ENCODE measurements at regions not wholly inside any gene's neighbourhood (a gene's known extent, or its start where the extent isn't known, plus 50 kb on each side); places are given as distances from the start of the nearest gene placed in this dataset.

GRCh38 chr14:83842547-83842946, 1687.4 kb upstream of the FLRT2 start:
- H3K4me3 Mint-ChIP-seq, result no peak overlapping the region
- H3K4me1 Mint-ChIP-seq (ENCODE audit: low read depth), result no peaks in the 10 kb centered on the region
- H3K27ac Mint-ChIP-seq, result no peak overlapping the region
- peaks cover 13% of the 10 kb centered on the region for H3K9me3 Mint-ChIP-seq
- H3K27me3 Mint-ChIP-seq (ENCODE audit: low read depth), result no peaks in the 10 kb centered on the region
- no peaks in the 10 kb centered on the region for H3K36me3 Mint-ChIP-seq (ENCODE audit: low read depth)

- Mint-ChIP-seq H3K36me3 (ENCODE audit: low read depth) (no peaks in the 10 kb centered on the region), H3K9me3 (peaks cover 9% of the 10 kb centered on the region), H3K27ac (no peak overlapping the region), H3K4me3 (no peak overlapping the region), H3K4me1 (ENCODE audit: low read depth) (no peaks in the 10 kb centered on the region), H3K27me3 (ENCODE audit: low read depth) (no peaks in the 10 kb centered on the region)
Observed at GRCh38 chr14:83847102-83847501, 1682.8 kb upstream of the FLRT2 start.

GRCh38 chr14:83850092-83850491, 1679.9 kb upstream of the FLRT2 start:
- H3K36me3 Mint-ChIP-seq (ENCODE audit: low read depth), result no peaks in the 10 kb centered on the region
- H3K9me3 Mint-ChIP-seq, result peaks cover 17% of the 10 kb centered on the region
- H3K4me1 Mint-ChIP-seq (ENCODE audit: low read depth), result no peaks in the 10 kb centered on the region
- no peaks in the 10 kb centered on the region for H3K27me3 Mint-ChIP-seq (ENCODE audit: low read depth)
- no peak overlapping the region for H3K4me3 Mint-ChIP-seq
- H3K27ac Mint-ChIP-seq, result no peak overlapping the region

GRCh38 chr14:83856334-83856733, 1673.6 kb upstream of the FLRT2 start:
- no peaks in the 10 kb centered on the region for H3K27me3 Mint-ChIP-seq (ENCODE audit: low read depth)
- no peak overlapping the region for H3K4me3 Mint-ChIP-seq
- no peaks in the 10 kb centered on the region for H3K36me3 Mint-ChIP-seq (ENCODE audit: low read depth)
- H3K9me3 Mint-ChIP-seq, result peaks cover 50% of the 10 kb centered on the region
- H3K27ac Mint-ChIP-seq, result no peak overlapping the region
- H3K4me1 Mint-ChIP-seq (ENCODE audit: low read depth), result no peaks in the 10 kb centered on the region

- Mint-ChIP-seq H3K27ac (no peak overlapping the region), H3K9me3 (peaks cover 43% of the 10 kb centered on the region), H3K4me1 (ENCODE audit: low read depth) (no peaks in the 10 kb centered on the region), H3K36me3 (ENCODE audit: low read depth) (no peaks in the 10 kb centered on the region), H3K27me3 (ENCODE audit: low read depth) (no peaks in the 10 kb centered on the region), H3K4me3 (no peak overlapping the region)
Observed at GRCh38 chr14:83860631-83861155, 1669.3 kb upstream of the FLRT2 start.

GRCh38 chr14:83863042-83863774, 1666.7 kb upstream of the FLRT2 start:
- H3K4me1 Mint-ChIP-seq (ENCODE audit: low read depth), result no peaks in the 10 kb centered on the region
- no peaks in the 10 kb centered on the region for H3K36me3 Mint-ChIP-seq (ENCODE audit: low read depth)
- H3K27ac Mint-ChIP-seq, result no peak overlapping the region
- no peaks in the 10 kb centered on the region for H3K27me3 Mint-ChIP-seq (ENCODE audit: low read depth)
- H3K4me3 Mint-ChIP-seq, result no peak overlapping the region
- peaks cover 32% of the 10 kb centered on the region for H3K9me3 Mint-ChIP-seq

GRCh38 chr14:83864106-83864505, 1665.8 kb upstream of the FLRT2 start:
- Mint-ChIP-seq H3K9me3 (peaks cover 24% of the 10 kb centered on the region), H3K27ac (no peak overlapping the region), H3K4me1 (ENCODE audit: low read depth) (no peaks in the 10 kb centered on the region), H3K36me3 (ENCODE audit: low read depth) (no peaks in the 10 kb centered on the region), H3K27me3 (ENCODE audit: low read depth) (no peaks in the 10 kb centered on the region), H3K4me3 (no peak overlapping the region)

GRCh38 chr14:83867566-83868225, 1662.2 kb upstream of the FLRT2 start:
- Mint-ChIP-seq H3K4me3 (no peak overlapping the region), H3K36me3 (ENCODE audit: low read depth) (no peaks in the 10 kb centered on the region), H3K9me3 (peaks cover 8% of the 10 kb centered on the region), H3K27ac (no peak overlapping the region), H3K4me1 (ENCODE audit: low read depth) (no peaks in the 10 kb centered on the region), H3K27me3 (ENCODE audit: low read depth) (no peaks in the 10 kb centered on the region)

GRCh38 chr14:83870546-83871270, 1659.2 kb upstream of the FLRT2 start:
- H3K36me3 Mint-ChIP-seq (ENCODE audit: low read depth), result no peaks in the 10 kb centered on the region
- no peaks in the 10 kb centered on the region for H3K9me3 Mint-ChIP-seq
- H3K27me3 Mint-ChIP-seq (ENCODE audit: low read depth), result no peaks in the 10 kb centered on the region
- no peaks in the 10 kb centered on the region for H3K4me1 Mint-ChIP-seq (ENCODE audit: low read depth)
- no peak overlapping the region for H3K27ac Mint-ChIP-seq
- no peak overlapping the region for H3K4me3 Mint-ChIP-seq

- H3K4me1 Mint-ChIP-seq (ENCODE audit: low read depth), result no peaks in the 10 kb centered on the region
- no peak overlapping the region for H3K27ac Mint-ChIP-seq
Observed at GRCh38 chr14:83873669-83874068, 1656.3 kb upstream of the FLRT2 start.

GRCh38 chr14:83874662-83875061, 1655.3 kb upstream of the FLRT2 start:
- peaks cover 4% of the 10 kb centered on the region for H3K9me3 Mint-ChIP-seq
- no peak overlapping the region for H3K27ac Mint-ChIP-seq
- no peak overlapping the region for H3K4me3 Mint-ChIP-seq
- H3K4me1 Mint-ChIP-seq (ENCODE audit: low read depth), result no peaks in the 10 kb centered on the region
- H3K27me3 Mint-ChIP-seq (ENCODE audit: low read depth), result no peaks in the 10 kb centered on the region
- H3K36me3 Mint-ChIP-seq (ENCODE audit: low read depth), result no peaks in the 10 kb centered on the region

More at GRCh38 chr14:83873669-83874068, 1656.3 kb upstream of the FLRT2 start:
- H3K27me3 Mint-ChIP-seq (ENCODE audit: low read depth), result no peaks in the 10 kb centered on the region
- no peaks in the 10 kb centered on the region for H3K36me3 Mint-ChIP-seq (ENCODE audit: low read depth)
- no peaks in the 10 kb centered on the region for H3K9me3 Mint-ChIP-seq
- H3K4me3 Mint-ChIP-seq, result no peak overlapping the region

- peaks cover 26% of the 10 kb centered on the region for H3K9me3 Mint-ChIP-seq
- no peak overlapping the region for H3K4me3 Mint-ChIP-seq
- no peak overlapping the region for H3K27ac Mint-ChIP-seq
- no peaks in the 10 kb centered on the region for H3K36me3 Mint-ChIP-seq (ENCODE audit: low read depth)
- no peaks in the 10 kb centered on the region for H3K4me1 Mint-ChIP-seq (ENCODE audit: low read depth)
- no peaks in the 10 kb centered on the region for H3K27me3 Mint-ChIP-seq (ENCODE audit: low read depth)
Observed at GRCh38 chr14:83883732-83884131, 1646.2 kb upstream of the FLRT2 start.

GRCh38 chr14:83885837-83886293, 1644.1 kb upstream of the FLRT2 start:
- Mint-ChIP-seq H3K4me3 (no peak overlapping the region), H3K27me3 (ENCODE audit: low read depth) (no peaks in the 10 kb centered on the region), H3K4me1 (ENCODE audit: low read depth) (no peaks in the 10 kb centered on the region), H3K36me3 (ENCODE audit: low read depth) (no peaks in the 10 kb centered on the region), H3K27ac (no peak overlapping the region), H3K9me3 (peaks cover 20% of the 10 kb centered on the region)

- no peaks in the 10 kb centered on the region for H3K4me1 Mint-ChIP-seq (ENCODE audit: low read depth)
- H3K27me3 Mint-ChIP-seq (ENCODE audit: low read depth), result no peaks in the 10 kb centered on the region
- no peaks in the 10 kb centered on the region for H3K36me3 Mint-ChIP-seq (ENCODE audit: low read depth)
- H3K4me3 Mint-ChIP-seq, result no peak overlapping the region
- peaks cover 16% of the 10 kb centered on the region for H3K9me3 Mint-ChIP-seq
- no peak overlapping the region for H3K27ac Mint-ChIP-seq
Observed at GRCh38 chr14:83887866-83888265, 1642.1 kb upstream of the FLRT2 start.
